ENCODE measurements at regions not wholly inside any gene's neighbourhood (a gene's known extent, or its start where the extent isn't known, plus 50 kb on each side); places are given as distances from the start of the nearest gene placed in this dataset.

DNA sequence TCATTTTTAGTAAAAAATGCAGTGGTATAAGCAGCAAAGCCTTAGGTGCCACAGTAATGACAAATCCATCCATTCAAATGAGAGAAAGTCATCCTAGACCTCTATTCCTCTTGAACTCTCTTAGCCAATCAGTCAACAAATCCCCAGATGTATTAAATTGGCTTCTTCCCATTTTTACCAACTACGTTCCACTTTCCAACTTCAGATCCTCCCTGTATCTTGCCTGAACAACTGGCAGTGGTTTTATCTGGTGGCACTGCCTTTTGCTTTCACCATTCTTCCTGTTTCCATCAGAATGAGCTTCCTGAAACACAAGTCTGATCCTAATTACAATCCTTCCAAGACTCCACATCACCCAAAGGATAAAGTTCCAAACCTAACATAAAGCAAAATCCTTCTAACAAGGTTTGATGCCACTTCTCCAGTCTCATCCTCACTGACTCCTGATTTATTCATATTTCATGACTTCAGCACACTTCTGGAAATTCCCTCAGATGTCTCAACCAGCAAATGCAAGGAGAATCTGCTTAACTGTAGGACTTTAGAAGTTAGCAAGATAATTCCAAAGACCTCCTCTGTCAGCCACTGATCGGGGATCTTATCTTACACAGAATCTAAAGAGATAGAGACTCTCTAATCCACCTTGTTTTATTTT, 69.8 kb upstream of the SLC4A7 start:
- TF ChIP-seq EZH2phosphoT487 (IDR thresholded peaks at IDR 0.05; ENCODE audit: unreplicated experiment) = no peak
- TF ChIP-seq, protein P1, sequence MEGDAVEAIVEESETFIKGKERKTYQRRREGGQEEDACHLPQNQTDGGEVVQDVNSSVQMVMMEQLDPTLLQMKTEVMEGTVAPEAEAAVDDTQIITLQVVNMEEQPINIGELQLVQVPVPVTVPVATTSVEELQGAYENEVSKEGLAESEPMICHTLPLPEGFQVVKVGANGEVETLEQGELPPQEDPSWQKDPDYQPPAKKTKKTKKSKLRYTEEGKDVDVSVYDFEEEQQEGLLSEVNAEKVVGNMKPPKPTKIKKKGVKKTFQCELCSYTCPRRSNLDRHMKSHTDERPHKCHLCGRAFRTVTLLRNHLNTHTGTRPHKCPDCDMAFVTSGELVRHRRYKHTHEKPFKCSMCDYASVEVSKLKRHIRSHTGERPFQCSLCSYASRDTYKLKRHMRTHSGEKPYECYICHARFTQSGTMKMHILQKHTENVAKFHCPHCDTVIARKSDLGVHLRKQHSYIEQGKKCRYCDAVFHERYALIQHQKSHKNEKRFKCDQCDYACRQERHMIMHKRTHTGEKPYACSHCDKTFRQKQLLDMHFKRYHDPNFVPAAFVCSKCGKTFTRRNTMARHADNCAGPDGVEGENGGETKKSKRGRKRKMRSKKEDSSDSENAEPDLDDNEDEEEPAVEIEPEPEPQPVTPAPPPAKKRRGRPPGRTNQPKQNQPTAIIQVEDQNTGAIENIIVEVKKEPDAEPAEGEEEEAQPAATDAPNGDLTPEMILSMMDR (conservative IDR thresholded peaks at IDR 0.05; ENCODE audit: low read depth in 2 of 2) = no peak
- no peak for TF ChIP-seq POLR2AphosphoS5 (IDR thresholded peaks at IDR 0.05; ENCODE audit: low read depth)
- TF ChIP-seq, protein P2, sequence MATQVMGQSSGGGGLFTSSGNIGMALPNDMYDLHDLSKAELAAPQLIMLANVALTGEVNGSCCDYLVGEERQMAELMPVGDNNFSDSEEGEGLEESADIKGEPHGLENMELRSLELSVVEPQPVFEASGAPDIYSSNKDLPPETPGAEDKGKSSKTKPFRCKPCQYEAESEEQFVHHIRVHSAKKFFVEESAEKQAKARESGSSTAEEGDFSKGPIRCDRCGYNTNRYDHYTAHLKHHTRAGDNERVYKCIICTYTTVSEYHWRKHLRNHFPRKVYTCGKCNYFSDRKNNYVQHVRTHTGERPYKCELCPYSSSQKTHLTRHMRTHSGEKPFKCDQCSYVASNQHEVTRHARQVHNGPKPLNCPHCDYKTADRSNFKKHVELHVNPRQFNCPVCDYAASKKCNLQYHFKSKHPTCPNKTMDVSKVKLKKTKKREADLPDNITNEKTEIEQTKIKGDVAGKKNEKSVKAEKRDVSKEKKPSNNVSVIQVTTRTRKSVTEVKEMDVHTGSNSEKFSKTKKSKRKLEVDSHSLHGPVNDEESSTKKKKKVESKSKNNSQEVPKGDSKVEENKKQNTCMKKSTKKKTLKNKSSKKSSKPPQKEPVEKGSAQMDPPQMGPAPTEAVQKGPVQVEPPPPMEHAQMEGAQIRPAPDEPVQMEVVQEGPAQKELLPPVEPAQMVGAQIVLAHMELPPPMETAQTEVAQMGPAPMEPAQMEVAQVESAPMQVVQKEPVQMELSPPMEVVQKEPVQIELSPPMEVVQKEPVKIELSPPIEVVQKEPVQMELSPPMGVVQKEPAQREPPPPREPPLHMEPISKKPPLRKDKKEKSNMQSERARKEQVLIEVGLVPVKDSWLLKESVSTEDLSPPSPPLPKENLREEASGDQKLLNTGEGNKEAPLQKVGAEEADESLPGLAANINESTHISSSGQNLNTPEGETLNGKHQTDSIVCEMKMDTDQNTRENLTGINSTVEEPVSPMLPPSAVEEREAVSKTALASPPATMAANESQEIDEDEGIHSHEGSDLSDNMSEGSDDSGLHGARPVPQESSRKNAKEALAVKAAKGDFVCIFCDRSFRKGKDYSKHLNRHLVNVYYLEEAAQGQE (IDR thresholded peaks at IDR 0.05; ENCODE audit: unreplicated experiment) = no peak
- TF ChIP-seq, protein P3, sequence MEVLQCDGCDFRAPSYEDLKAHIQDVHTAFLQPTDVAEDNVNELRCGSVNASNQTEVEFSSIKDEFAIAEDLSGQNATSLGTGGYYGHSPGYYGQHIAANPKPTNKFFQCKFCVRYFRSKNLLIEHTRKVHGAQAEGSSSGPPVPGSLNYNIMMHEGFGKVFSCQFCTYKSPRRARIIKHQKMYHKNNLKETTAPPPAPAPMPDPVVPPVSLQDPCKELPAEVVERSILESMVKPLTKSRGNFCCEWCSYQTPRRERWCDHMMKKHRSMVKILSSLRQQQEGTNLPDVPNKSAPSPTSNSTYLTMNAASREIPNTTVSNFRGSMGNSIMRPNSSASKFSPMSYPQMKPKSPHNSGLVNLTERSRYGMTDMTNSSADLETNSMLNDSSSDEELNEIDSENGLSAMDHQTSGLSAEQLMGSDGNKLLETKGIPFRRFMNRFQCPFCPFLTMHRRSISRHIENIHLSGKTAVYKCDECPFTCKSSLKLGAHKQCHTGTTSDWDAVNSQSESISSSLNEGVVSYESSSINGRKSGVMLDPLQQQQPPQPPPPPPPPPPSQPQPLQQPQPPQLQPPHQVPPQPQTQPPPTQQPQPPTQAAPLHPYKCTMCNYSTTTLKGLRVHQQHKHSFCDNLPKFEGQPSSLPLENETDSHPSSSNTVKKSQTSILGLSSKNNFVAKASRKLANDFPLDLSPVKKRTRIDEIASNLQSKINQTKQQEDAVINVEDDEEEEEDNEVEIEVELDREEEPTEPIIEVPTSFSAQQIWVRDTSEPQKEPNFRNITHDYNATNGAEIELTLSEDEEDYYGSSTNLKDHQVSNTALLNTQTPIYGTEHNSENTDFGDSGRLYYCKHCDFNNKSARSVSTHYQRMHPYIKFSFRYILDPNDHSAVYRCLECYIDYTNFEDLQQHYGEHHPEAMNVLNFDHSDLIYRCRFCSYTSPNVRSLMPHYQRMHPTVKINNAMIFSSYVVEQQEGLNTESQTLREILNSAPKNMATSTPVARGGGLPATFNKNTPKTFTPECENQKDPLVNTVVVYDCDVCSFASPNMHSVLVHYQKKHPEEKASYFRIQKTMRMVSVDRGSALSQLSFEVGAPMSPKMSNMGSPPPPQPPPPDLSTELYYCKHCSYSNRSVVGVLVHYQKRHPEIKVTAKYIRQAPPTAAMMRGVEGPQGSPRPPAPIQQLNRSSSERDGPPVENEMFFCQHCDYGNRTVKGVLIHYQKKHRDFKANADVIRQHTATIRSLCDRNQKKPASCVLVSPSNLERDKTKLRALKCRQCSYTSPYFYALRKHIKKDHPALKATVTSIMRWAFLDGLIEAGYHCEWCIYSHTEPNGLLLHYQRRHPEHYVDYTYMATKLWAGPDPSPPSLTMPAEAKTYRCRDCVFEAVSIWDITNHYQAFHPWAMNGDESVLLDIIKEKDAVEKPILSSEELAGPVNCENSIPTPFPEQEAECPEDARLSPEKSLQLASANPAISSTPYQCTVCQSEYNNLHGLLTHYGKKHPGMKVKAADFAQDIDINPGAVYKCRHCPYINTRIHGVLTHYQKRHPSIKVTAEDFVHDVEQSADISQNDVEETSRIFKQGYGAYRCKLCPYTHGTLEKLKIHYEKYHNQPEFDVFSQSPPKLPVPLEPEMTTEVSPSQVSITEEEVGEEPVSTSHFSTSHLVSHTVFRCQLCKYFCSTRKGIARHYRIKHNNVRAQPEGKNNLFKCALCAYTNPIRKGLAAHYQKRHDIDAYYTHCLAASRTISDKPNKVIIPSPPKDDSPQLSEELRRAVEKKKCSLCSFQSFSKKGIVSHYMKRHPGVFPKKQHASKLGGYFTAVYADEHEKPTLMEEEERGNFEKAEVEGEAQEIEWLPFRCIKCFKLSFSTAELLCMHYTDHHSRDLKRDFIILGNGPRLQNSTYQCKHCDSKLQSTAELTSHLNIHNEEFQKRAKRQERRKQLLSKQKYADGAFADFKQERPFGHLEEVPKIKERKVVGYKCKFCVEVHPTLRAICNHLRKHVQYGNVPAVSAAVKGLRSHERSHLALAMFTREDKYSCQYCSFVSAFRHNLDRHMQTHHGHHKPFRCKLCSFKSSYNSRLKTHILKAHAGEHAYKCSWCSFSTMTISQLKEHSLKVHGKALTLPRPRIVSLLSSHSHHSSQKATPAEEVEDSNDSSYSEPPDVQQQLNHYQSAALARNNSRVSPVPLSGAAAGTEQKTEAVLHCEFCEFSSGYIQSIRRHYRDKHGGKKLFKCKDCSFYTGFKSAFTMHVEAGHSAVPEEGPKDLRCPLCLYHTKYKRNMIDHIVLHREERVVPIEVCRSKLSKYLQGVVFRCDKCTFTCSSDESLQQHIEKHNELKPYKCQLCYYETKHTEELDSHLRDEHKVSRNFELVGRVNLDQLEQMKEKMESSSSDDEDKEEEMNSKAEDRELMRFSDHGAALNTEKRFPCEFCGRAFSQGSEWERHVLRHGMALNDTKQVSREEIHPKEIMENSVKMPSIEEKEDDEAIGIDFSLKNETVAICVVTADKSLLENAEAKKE (CRISPR knock-in tag; IDR thresholded peaks at IDR 0.05) = no peak
- no peak for TF ChIP-seq ZNF114 (CRISPR knock-in tag; IDR thresholded peaks at IDR 0.05)
- no peak for TF ChIP-seq EZH2 (IDR thresholded peaks at IDR 0.05; ENCODE audit: low read depth, unreplicated experiment)
- no peak for TF ChIP-seq NANOG (IDR thresholded peaks at IDR 0.05; ENCODE audit: borderline replicate concordance)

Data from GM23338 (cell line).